Progenitor cell of endocrine pancreas (in vitro differentiated cells): ENCODE measurements at regions not wholly inside any gene's neighbourhood (a gene's known extent, or its start where the extent isn't known, plus 50 kb on each side); places are given as distances from the start of the nearest gene placed in this dataset.

Source experiments
- DNase-seq: peaks from one replicate; pipeline ENCODE4 v3.0.0; 2021; ENCODE audit warnings: low spot score; ENCODE audit not compliant: unreplicated experiment
- H3K27ac Mint-ChIP-seq: 2 replicates; pipeline ENCODE4 v1.8.0; 2021; ENCODE audit warnings: mild to moderate bottlenecking, moderate library complexity, mixed read lengths
- H3K27me3 Mint-ChIP-seq: 2 replicates; pipeline ENCODE4 v1.8.0; 2021; ENCODE audit warnings: mixed read lengths
- H3K36me3 Mint-ChIP-seq: 2 replicates; pipeline ENCODE4 v1.8.0; 2022; ENCODE audit warnings: mixed read lengths; ENCODE audit not compliant: insufficient read depth
- H3K4me1 Mint-ChIP-seq: 2 replicates; pipeline ENCODE4 v1.8.0; 2021; ENCODE audit warnings: low read depth, mixed read lengths
- H3K4me3 Mint-ChIP-seq: 2 replicates; pipeline ENCODE4 v1.8.0; 2021; ENCODE audit warnings: low read depth, mild to moderate bottlenecking, moderate library complexity, mixed read lengths
- H3K9me3 Mint-ChIP-seq: 2 replicates; pipeline ENCODE4 v1.8.0; 2021; ENCODE audit warnings: low read depth, mixed read lengths
- CTCF ChIP-seq: fragments of 200-600 bp; sonication (generic); IDR thresholded peaks from one replicate; pipeline ENCODE4 v1.5.0; 2021; ENCODE audit warnings: antibody characterized with exemption, mild to moderate bottlenecking; ENCODE audit not compliant: unreplicated experiment

DNA sequence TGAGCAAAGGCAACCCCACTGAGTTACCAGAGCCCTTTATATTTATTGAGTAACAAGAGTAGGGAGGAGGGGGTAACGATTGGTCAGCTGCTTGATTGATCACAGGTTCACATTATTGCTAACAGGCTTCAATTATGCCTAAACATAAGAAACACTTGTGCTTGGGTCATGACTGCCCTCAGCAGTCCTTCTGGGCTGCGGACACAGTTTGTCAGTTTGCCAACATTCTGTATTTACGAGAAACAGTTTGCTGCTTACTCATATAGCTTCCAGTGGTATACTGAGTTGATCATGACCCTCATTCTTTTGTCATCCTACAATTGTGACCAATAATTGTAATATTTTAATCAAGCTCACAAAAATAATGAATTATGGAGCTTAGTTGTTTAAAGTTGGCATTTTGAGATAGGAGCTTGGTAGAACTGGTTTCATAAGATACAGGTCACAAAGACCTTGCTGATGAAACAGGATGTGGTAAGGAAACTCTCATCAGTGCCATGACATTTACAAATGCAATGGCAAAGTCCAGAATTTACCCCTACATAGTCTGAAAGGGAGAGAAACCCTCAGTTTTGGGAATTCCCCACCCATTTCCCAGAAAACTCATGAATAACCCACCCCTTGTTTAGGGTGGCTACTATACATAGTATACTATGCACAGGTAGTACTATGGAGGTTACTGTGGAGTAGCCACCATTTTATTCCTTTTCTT is 1421.0 kb upstream of the FLRT2 start:
- no peak overlapping the region for H3K27ac Mint-ChIP-seq
- no peak overlapping the region for H3K4me3 Mint-ChIP-seq
- no peaks in the 10 kb centered on the region for H3K36me3 Mint-ChIP-seq

GRCh38 chr14:84112589-84112988 is 1417.4 kb upstream of the FLRT2 start:
- H3K4me3 Mint-ChIP-seq, result no peak overlapping the region
- peaks cover 6% of the 10 kb centered on the region for H3K9me3 Mint-ChIP-seq
- peaks cover 2% of the 10 kb centered on the region for H3K36me3 Mint-ChIP-seq
- no peaks in the 10 kb centered on the region for H3K27me3 Mint-ChIP-seq
- no peak for TF ChIP-seq CTCF
- peaks cover 4% of the 10 kb centered on the region for H3K4me1 Mint-ChIP-seq
- DNase-seq, result no peak
- no peak overlapping the region for H3K27ac Mint-ChIP-seq

More for the DNA sequence above, 1421.0 kb upstream of the FLRT2 start:
- Mint-ChIP-seq H3K4me1 (peaks cover 4% of the 10 kb centered on the region), H3K27me3 (no peaks in the 10 kb centered on the region), H3K9me3 (peaks cover 9% of the 10 kb centered on the region)
- no peak for DNase-seq
- TF ChIP-seq CTCF, result no peak

DNA sequence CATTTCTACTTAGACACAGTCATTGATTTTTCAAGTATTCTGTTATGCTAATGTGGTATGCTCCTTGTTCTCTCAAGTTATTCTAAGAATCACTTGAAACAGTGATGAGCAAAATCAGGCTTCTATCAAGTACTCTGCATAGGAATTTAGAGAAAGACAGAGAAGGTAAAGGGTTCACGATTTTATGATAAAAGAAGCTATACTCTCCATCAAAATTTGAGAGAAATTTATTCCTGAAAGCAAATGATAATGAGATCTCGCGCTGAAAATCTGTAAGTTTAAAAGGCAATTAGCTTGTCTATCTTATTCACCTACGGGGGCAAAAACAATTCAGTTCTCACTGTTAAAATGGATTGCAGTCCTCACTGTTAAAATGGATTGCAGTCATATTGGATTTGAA is 1404.3 kb upstream of the FLRT2 start:
- no peak overlapping the region for H3K27ac Mint-ChIP-seq
- no peaks in the 10 kb centered on the region for H3K9me3 Mint-ChIP-seq
- DNase-seq, result no peak

GRCh38 chr14:84127495-84127894 is 1402.4 kb upstream of the FLRT2 start:
- peaks cover 7% of the 10 kb centered on the region for H3K4me1 Mint-ChIP-seq
- no peaks in the 10 kb centered on the region for H3K9me3 Mint-ChIP-seq
- no peak for TF ChIP-seq CTCF
- DNase-seq, result no peak
- no peak overlapping the region for H3K27ac Mint-ChIP-seq
- H3K36me3 Mint-ChIP-seq, result no peaks in the 10 kb centered on the region
- no peaks in the 10 kb centered on the region for H3K27me3 Mint-ChIP-seq
- no peak overlapping the region for H3K4me3 Mint-ChIP-seq

More for the DNA sequence above, 1404.3 kb upstream of the FLRT2 start:
- Mint-ChIP-seq H3K27me3 (no peaks in the 10 kb centered on the region), H3K36me3 (no peaks in the 10 kb centered on the region), H3K4me3 (no peak overlapping the region), H3K4me1 (peaks cover 7% of the 10 kb centered on the region)
- TF ChIP-seq CTCF, result no peak

DNA sequence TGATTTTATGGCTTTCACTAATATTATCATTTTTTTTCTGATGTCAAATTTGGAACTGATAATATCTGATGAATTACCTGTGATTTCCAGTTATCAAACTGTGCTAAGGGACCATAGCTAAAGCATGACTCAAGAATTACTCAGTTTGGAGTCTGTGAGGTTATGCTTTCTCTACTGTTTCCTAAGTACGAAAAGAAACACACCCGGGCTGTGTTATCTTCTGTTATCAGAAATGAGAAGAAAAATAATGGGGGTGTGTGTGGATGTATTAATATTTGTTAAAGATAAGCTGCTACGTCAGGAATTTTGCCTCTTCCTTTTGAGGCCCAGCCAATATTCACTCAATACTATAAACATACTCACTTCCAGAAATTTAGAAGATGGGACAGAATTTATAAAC is 1401.9 kb upstream of the FLRT2 start:
- TF ChIP-seq CTCF, result no peak
- Mint-ChIP-seq H3K9me3 (no peaks in the 10 kb centered on the region), H3K27me3 (no peaks in the 10 kb centered on the region), H3K4me1 (peaks cover 7% of the 10 kb centered on the region), H3K4me3 (no peak overlapping the region), H3K27ac (no peak overlapping the region), H3K36me3 (no peaks in the 10 kb centered on the region)
- DNase-seq, result no peak
